GM19328 (cell line): ENCODE measurements at regions not wholly inside any gene's neighbourhood (a gene's known extent, or its start where the extent isn't known, plus 50 kb on each side); places are given as distances from the start of the nearest gene placed in this dataset.
"Not testable (repeated sequence)": the region's sequence is repeated elsewhere in the genome, so short reads cannot be mapped to it uniquely, and the experiment has no call there.

Experiments
- ATAC-seq: cut with Tn5 transposase; IDR thresholded peaks from one replicate; pipeline ENCODE4 v1.9.1; 2021; ENCODE audit warnings: mild to moderate bottlenecking, moderate library complexity; ENCODE audit not compliant: unreplicated experiment

GRCh38 chr3:115204475-115204874 is 57.4 kb upstream of the ZBTB20 start:
- ATAC-seq, result no peak

- no peak for ATAC-seq
Observed at GRCh38 chr3:115208066-115208750, 61.1 kb upstream of the ZBTB20 start.

- no peak for ATAC-seq
Observed at GRCh38 chr3:115211810-115212492, 64.9 kb upstream of the ZBTB20 start.

DNA sequence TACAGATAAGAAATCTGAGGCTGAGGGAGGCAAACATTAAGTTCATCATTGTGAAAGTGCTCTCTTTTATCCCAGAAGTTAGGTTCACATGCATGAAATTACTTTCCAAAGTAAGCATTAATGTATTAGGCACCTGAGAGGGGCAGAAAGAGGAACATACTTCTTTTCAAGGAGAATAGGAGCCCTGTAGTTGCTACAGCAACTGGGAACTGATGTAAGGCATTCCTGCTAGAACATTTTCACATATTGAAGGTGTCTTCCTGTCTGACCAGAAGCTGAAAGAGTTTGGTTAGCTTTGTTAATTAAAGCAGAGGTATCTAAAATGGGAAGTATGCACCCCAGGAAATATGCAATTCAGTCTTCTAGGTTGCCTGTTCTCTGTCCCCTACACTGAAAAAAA is 65.5 kb upstream of the ZBTB20 start:
- ATAC-seq, result no peak

DNA sequence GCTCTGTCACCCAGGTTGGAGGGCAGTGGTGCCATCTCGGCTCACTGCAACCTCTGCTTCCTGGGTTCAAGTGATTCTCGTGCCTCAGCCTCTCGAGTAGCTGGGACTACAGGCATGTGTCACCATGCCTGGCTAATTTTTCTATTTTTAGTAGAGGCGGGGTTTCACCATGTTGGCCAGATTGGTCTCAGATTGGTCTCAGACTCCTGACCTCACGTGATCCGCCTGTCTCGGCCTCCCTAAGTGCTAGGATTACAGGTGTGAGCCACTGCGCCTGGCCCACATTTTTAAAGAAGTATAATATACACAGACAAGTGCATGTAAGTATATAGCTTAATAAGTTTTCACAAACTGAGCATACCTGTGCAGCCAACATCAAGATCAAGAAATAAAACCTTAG is 66.0 kb upstream of the ZBTB20 start:
- ATAC-seq, result not testable (repeated sequence)

DNA sequence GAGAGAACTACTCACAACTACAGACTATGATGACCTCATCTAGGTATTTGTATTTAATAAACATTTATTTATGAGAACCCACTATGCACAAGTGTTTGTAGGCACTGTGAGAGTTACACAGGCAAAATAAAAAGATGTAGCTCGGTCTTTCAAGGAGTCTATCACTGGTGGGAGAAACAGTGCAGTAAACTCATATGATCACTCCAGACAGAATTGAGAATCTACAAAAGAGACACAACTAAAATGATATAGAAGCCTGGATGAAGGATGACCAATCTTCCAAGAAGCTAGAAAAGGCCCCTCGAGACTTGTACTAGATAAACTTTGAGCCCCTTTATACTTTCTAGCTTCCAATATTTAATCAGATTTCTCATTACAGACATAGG is 70.2 kb upstream of the ZBTB20 start:
- ATAC-seq, result no peak

DNA sequence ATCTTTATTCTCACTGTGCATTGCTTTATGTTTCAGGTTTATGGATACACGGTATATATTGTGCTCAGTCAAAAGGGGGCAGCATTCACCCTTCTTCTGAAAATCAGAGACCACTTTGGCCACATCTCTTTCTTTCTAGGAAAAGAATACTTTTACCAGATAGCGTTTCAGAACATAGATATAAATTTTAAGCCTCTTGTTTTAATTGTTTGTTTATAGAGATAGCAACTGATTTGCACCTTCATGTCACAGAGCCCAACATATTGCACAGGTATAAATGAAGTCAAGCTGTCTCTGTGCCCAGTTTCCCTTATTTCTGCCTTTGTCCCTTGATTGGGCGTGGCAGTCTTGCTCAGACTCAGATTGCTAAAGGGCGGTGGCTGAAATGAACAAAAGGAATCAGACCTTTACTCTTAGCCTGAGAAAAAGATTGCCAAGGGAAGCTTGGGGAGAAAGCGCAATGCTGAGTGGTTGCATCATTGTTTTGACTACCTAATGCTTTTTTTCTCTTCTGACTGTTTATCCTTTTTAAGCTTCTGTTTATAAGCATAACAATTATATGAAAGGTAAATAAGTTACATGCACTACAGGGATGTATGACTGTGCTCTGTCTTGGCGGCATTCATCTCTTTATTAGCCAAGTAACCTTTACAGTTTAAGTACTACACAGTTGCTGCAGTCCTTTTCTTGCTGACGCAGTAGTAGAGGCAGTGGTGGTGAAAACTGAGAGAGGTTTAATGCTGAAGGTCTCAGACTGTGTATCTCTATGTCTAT is 70.8 kb upstream of the ZBTB20 start:
- ATAC-seq, result no peak

GRCh38 chr3:115218859-115219258 is 71.8 kb upstream of the ZBTB20 start:
- ATAC-seq, result no peak

- ATAC-seq, result no peak
Observed at GRCh38 chr3:115224687-115225086, 77.6 kb upstream of the ZBTB20 start.

GRCh38 chr3:115226844-115227445 is 79.9 kb upstream of the ZBTB20 start:
- ATAC-seq, result no peak

- no peak for ATAC-seq
Observed at GRCh38 chr3:115227461-115227860, 80.4 kb upstream of the ZBTB20 start.

DNA sequence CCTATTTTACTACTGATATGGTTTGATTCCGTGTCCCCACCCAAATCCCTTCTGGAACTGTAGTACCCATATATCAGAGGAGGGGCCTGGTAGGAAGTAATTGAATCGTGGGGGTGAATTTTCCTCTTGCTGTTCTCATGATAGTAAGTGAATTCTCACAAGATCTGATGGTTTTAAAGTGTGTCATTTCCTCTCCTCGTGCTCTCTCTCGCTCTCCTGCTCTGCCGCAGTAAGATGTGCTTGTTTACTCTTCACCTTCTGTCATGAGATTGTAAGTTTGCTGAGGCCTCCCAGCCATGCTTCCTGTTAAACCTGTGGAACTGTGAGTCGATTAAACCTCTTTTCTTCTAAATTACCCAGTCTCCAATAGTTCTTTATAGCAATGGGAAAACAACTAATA is 81.2 kb upstream of the ZBTB20 start:
- ATAC-seq, result no peak

DNA sequence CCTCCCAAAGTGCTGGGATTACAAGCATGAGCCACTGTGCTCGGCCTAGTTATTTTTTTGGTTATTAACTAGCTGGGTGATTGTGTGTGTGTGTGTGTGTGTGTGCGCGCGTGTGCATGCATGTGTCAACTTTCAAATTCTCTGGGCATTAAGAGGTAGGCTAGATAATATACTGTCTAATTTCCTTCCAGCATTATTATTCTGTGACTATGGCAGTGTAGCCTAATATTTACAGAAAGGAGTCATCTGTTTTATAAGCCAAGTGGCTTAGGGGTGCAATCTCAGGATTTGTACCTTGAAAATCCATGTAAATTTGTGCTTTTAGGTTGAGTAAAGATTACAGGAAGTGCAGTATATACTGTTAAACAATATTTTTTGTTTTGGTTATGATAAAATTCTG is 85.1 kb upstream of the ZBTB20 start:
- ATAC-seq, result no peak

GRCh38 chr3:115233021-115233420 is 85.9 kb upstream of the ZBTB20 start:
- ATAC-seq, result no peak

DNA sequence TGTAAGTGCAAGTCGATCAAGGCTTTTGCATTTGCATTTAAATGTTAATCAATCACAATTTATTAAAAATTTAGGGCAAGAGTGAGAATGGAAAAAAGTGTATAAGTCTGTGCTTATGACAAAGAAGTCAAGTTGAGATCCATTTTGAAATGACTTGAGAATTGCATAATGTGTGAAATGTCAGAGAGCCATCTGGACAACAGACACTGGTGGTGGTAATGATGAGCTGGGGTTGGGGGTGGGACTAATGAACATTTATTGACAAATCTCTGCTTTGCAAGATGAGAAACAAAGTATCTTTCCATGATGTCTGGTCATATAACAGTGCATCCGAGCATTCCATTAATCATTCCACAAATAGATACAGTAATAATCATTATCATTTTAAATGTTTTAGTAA is 89.4 kb upstream of the ZBTB20 start:
- no peak for ATAC-seq

DNA sequence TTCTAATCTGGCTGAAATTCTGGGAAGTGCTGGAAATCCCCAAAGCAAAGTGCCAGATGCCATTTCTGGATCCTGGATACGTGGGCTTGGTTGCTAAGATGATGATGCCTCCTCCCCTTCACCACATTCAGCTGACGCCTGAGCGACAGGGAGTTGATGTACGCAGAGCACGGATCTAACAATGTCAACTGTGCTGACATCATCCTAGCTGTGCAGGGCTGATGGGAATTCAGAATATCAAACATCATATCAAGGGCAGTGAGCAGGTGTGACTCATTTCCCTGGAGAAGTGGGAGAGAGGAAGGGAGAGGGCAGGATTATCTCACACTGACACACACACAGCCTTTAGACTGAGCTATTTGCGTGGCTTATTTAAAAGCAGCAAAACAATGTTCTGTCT is 92.6 kb upstream of the ZBTB20 start:
- no peak for ATAC-seq

GRCh38 chr3:115244350-115244749 is 97.3 kb upstream of the ZBTB20 start:
- ATAC-seq, result no peak

GRCh38 chr3:115245438-115245837 is 98.3 kb upstream of the ZBTB20 start:
- ATAC-seq, result no peak

- no peak for ATAC-seq
Observed at GRCh38 chr3:115245899-115246298, 98.8 kb upstream of the ZBTB20 start.

GRCh38 chr3:115246461-115247020 is 99.5 kb upstream of the ZBTB20 start:
- no peak for ATAC-seq

DNA sequence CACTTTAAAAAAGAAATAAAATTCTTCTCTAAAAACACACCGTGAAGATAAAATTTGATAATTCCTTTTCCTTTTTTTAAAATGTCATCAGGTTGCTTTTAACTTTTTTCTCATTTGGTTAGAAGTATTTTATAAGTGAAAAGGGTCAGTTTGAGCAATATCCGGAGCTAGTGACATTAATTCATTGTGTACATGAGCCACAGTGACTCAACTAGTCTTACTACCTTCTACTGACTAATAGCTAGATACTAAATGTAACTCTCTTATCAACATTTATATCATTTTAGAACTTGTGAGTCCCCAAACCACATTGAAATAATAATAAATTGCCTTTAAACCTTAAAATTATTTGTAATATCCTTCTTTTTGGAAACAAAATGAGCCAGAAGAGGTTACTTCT is 101.2 kb upstream of the ZBTB20 start:
- ATAC-seq, result no peak
